K562 (cell line): ENCODE measurements at regions not wholly inside any gene's neighbourhood (a gene's known extent, or its start where the extent isn't known, plus 50 kb on each side); places are given as distances from the start of the nearest gene placed in this dataset.

Experiments
- ATAC-seq: fragments of 200-7000 bp; cut with Tn5 transposase; 3 replicates; pipeline ENCODE4 v1.9.1; 2020; ENCODE audit warnings: moderate library complexity
- BruUV-seq: library from RNA; stranded (reverse); fragments of 400-500 nt; replicated peaks from 2 replicates; lab custom pipeline; 2021; lab: Mats Ljungman, UMichigan
- CTCF ChIA-PET: fragments of 300-600 bp; formaldehyde crosslinking; extraction: SDS; loops from one replicate; lab custom pipeline; 2021; ENCODE audit warnings: low intra/inter-chr PET ratio; lab: Yijun Ruan, JAX
- POLR2A ChIA-PET: fragments of 300-600, 350-650 bp; sonication (Branson Sonifier 250); formaldehyde crosslinking; extraction: SDS; loops from one replicate; lab custom pipeline; 2021; ENCODE audit warnings: antibody characterized with exemption, inconsistent platforms; lab: Yijun Ruan, JAX
- DNase-seq, 4 experiments: peaks; one replicate each; pipeline versions ENCODE4 v3.0.0 to v3.0.0-alpha.2; 2011 to 2018; ENCODE audit warnings: low spot score in 3 of 4, mixed read lengths in 3 of 4; ENCODE audit errors: extremely low read depth in 1 of 4
- FAIRE-seq: peaks from 2 replicates; lab custom pipeline; 2011; peaks lifted over from hg19 to GRCh38; lab: Jason Lieb, UNC
- H2AFZ ChIP-seq: 2 replicates; pipeline ENCODE4 v1.6.0; 2011; ENCODE audit warnings: low read depth, low read length, control low read depth, inconsistent platforms
- H3K27ac ChIP-seq: fragments of 200-600 bp; 3 replicates; pipeline ENCODE4 v1.8.0; 2011; ENCODE audit warnings: low read depth, mild to moderate bottlenecking, control low read depth, inconsistent platforms, low read length, moderate library complexity, mixed read lengths; ENCODE audit errors: extremely low read depth
- H3K27me3 ChIP-seq, 2 experiments: fragments of 300-600 bp in 1 of 2; 2 replicates in 1 of 2; 3 replicates in 1 of 2; pipeline versions ENCODE4 v1.6.0 to v1.8.0; 2011; ENCODE audit warnings: inconsistent platforms in 2 of 2, low read length in 2 of 2, mild to moderate bottlenecking in 1 of 2, mixed read lengths in 1 of 2, moderate library complexity in 1 of 2; ENCODE audit not compliant: control insufficient read depth in 2 of 2, insufficient read depth in 2 of 2
- H3K36me3 ChIP-seq: fragments of 300-600 bp; 3 replicates; pipeline ENCODE4 v1.8.0; 2011; ENCODE audit warnings: mild to moderate bottlenecking, low read length, inconsistent platforms; ENCODE audit not compliant: control insufficient read depth, insufficient read depth
- H3K4me1 ChIP-seq, 2 experiments: fragments of 200-600 bp in 1 of 2; replicated peaks in 1 of 2; 2 replicates in 1 of 2; 3 replicates in 1 of 2; pipeline versions ENCODE4 v1.5.1 to v1.8.0; 2011; ENCODE audit warnings: inconsistent platforms in 2 of 2, low read length in 2 of 2, mild to moderate bottlenecking in 1 of 2, mixed read lengths in 1 of 2, moderate library complexity in 1 of 2; ENCODE audit not compliant: control insufficient read depth in 2 of 2, insufficient read depth in 2 of 2
- H3K4me2 ChIP-seq: 2 replicates; pipeline ENCODE4 v1.6.1; 2011; ENCODE audit warnings: low read length, control low read depth, inconsistent platforms, mixed read lengths; ENCODE audit not compliant: insufficient read depth
- H3K4me3 ChIP-seq: fragments of 200-600 bp; sonication (generic), shearing (Covaris generic); 2 replicates; pipeline ENCODE4 v1.5.1; 2016; ENCODE audit warnings: control low read depth, inconsistent platforms
- H3K79me2 ChIP-seq: fragments of 200-600 bp; 3 replicates; pipeline ENCODE4 v1.8.0; 2011; ENCODE audit warnings: low read length, inconsistent platforms; ENCODE audit not compliant: control insufficient read depth, insufficient read depth
- H3K9ac ChIP-seq, 2 experiments: 2 replicates each; pipeline versions ENCODE4 v1.6.0 to v1.6.1; 2011; ENCODE audit warnings: low read depth in 2 of 2, low read length in 2 of 2, control low read depth in 1 of 2, inconsistent platforms in 1 of 2, mild to moderate bottlenecking in 1 of 2, mixed read lengths in 1 of 2; ENCODE audit not compliant: insufficient read depth in 1 of 2
- H3K9me1 ChIP-seq: one replicate; pipeline ENCODE4 v1.6.0; 2011; ENCODE audit warnings: inconsistent platforms, mild to moderate bottlenecking, low read length, moderate library complexity; ENCODE audit not compliant: control insufficient read depth, insufficient read depth
- H3K9me3 ChIP-seq: replicated peaks from 2 replicates; pipeline ENCODE4 v1.5.1; 2011; ENCODE audit warnings: low read depth, low read length, inconsistent platforms; ENCODE audit not compliant: control insufficient read depth, insufficient read depth
- H4K20me1 ChIP-seq: replicated peaks from 2 replicates; pipeline ENCODE4 v1.6.1; 2011; ENCODE audit warnings: low read length, inconsistent platforms, mixed read lengths; ENCODE audit not compliant: control insufficient read depth, insufficient read depth
- HCFC1 ChIP-seq: IDR thresholded peaks from 2 replicates; pipeline ENCODE4 v1.6.1; 2012; ENCODE audit warnings: low read depth, low read length, improper control_type of control experiment
- RAD21 ChIP-seq, 2 experiments: fragments of 250-450 bp in 1 of 2; fragments of 450-650 bp in 1 of 2; sonication (Bioruptor Pico) in 1 of 2; formaldehyde crosslinking in 1 of 2; IDR thresholded peaks in 1 of 2; conservative IDR thresholded peaks in 1 of 2; 2 replicates each; pipeline versions ENCODE4 v1.4.0 to v1.8.0; 2020 to 2022; ENCODE audit warnings: mild to moderate bottlenecking in 2 of 2, moderate library complexity in 1 of 2
- whole genome bisulfite sequencing: fragments of 100-300 bp; shearing (Covaris generic); methylation state at CpG from one replicate; pipeline ENCODE4 v1.1.6; 2016; ENCODE audit warnings: low coverage, mixed read lengths; ENCODE audit not compliant: insufficient coverage; ENCODE audit errors: missing lambda C conversion rate; 5-methylcytosine and 5-hydroxymethylcytosine counted together
- in situ Hi-C: fragments of 300-500 bp; cut with MboI; formaldehyde crosslinking; loops from 4 replicates; pipeline ENCODE4 v1.15.0; 2018; ENCODE audit warnings: inconsistent platforms, mixed read lengths
- intact Hi-C: fragments of 100-400 bp; cut with micrococcal nuclease; formaldehyde crosslinking; loops from 2 replicates; pipeline ENCODE4 v1.14.2; 2022
- TF ChIP-seq, protein P1 (sequence below): IDR thresholded peaks from 2 replicates; pipeline ENCODE4 v1.6.1; 2011; ENCODE audit not compliant: insufficient read length; ENCODE audit errors: extremely low read depth
- TF ChIP-seq, protein P2 (sequence below): fragments of 250-450 bp; sonication (Bioruptor Pico); IDR thresholded peaks from 2 replicates; pipeline ENCODE4 v1.9.0; 2021; ENCODE audit warnings: mild to moderate bottlenecking, inconsistent platforms

GRCh38 chr4:59637596-59637995 lies 1562.5 kb upstream of the ADGRL3 start:
- Histone ChIP-seq H3K27me3 (no peaks in the 10 kb centered on the region), H3K9ac (no peak overlapping the region), H2AFZ (no peak overlapping the region), H3K4me3 (no peak overlapping the region), H3K27ac (no peak overlapping the region), H3K9me3 (no peaks in the 10 kb centered on the region), H3K36me3 (no peaks in the 10 kb centered on the region), H3K4me2 (no peak overlapping the region), H3K9me1 (no peaks in the 10 kb centered on the region), H4K20me1 (no peaks in the 10 kb centered on the region), H3K79me2 (no peaks in the 10 kb centered on the region), H3K4me1 (no peaks in the 10 kb centered on the region)
- BruUV-seq: no TSS peak
- ChIA-PET POLR2A (no interaction called here), CTCF (no interaction called here)
- in situ Hi-C loops (no loop called here), intact Hi-C loops (loop anchor here (10.0 kb wide), 1 partner anchor 1693 kb away; no protein-coding TSS in a partner anchor)
- TF ChIP-seq RAD21 (CRISPR knock-in tag; conservative IDR thresholded peaks at IDR 0.05 in 1 of 2, IDR thresholded peaks at IDR 0.05 in 1 of 2): no peak
- no peak for TF ChIP-seq HCFC1
- TF ChIP-seq, protein P1, sequence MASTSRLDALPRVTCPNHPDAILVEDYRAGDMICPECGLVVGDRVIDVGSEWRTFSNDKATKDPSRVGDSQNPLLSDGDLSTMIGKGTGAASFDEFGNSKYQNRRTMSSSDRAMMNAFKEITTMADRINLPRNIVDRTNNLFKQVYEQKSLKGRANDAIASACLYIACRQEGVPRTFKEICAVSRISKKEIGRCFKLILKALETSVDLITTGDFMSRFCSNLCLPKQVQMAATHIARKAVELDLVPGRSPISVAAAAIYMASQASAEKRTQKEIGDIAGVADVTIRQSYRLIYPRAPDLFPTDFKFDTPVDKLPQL: no peak
- TF ChIP-seq, protein P2, sequence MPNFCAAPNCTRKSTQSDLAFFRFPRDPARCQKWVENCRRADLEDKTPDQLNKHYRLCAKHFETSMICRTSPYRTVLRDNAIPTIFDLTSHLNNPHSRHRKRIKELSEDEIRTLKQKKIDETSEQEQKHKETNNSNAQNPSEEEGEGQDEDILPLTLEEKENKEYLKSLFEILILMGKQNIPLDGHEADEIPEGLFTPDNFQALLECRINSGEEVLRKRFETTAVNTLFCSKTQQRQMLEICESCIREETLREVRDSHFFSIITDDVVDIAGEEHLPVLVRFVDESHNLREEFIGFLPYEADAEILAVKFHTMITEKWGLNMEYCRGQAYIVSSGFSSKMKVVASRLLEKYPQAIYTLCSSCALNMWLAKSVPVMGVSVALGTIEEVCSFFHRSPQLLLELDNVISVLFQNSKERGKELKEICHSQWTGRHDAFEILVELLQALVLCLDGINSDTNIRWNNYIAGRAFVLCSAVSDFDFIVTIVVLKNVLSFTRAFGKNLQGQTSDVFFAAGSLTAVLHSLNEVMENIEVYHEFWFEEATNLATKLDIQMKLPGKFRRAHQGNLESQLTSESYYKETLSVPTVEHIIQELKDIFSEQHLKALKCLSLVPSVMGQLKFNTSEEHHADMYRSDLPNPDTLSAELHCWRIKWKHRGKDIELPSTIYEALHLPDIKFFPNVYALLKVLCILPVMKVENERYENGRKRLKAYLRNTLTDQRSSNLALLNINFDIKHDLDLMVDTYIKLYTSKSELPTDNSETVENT (CRISPR knock-in tag): no peak
- FAIRE-seq: no peak
- DNase-seq: no peak
- no peak for ATAC-seq
- WGBS: 0% methylated on average over 1 of the region's 1 CpG
